ENCODE measurements at regions not wholly inside any gene's neighbourhood (a gene's known extent, or its start where the extent isn't known, plus 50 kb on each side); places are given as distances from the start of the nearest gene placed in this dataset.

GRCh38 chr14:43056106-43056505, 1449.4 kb downstream of the LRFN5 start:
- TF ChIP-seq CTCF (conservative IDR thresholded peaks at IDR 0.05 in 1 of 2, IDR thresholded peaks at IDR 0.05 in 1 of 2; ENCODE audit: low read depth in 1 of 2, low read length in 2 of 2) (no peak), EZH2 (IDR thresholded peaks at IDR 0.05; ENCODE audit: low read length, missing control alignments) (no peak)
- Histone ChIP-seq H3K4me1 (ENCODE audit: control insufficient read depth, extremely low read depth, insufficient read depth, low read length) (no peaks in the 10 kb centered on the region), H3K79me2 (ENCODE audit: control insufficient read depth, insufficient read depth, low read length) (no peaks in the 10 kb centered on the region), H3K9me3 (ENCODE audit: control insufficient read depth, insufficient read depth, low read depth, low read length) (no peaks in the 10 kb centered on the region), H3K4me3 (replicated peaks in 1 of 4; ENCODE audit: control extremely low read depth in 1 of 4, insufficient read depth in 1 of 4, low read depth in 3 of 4, low read length in 4 of 4) (no peak overlapping the region), H3K9ac (ENCODE audit: insufficient read depth, low read length) (no peak overlapping the region), H3K4me2 (ENCODE audit: extremely low read depth, insufficient read depth, low read length) (no peak overlapping the region), H2AFZ (ENCODE audit: low read length) (no peak overlapping the region), H3K36me3 (ENCODE audit: control insufficient read depth, insufficient read depth, low read length) (no peaks in the 10 kb centered on the region), H3K27me3 (ENCODE audit: control insufficient read depth, insufficient read depth, low read length) (no peaks in the 10 kb centered on the region), H4K20me1 (ENCODE audit: control insufficient read depth, extremely low read depth, insufficient read depth, low read length) (no peaks in the 10 kb centered on the region), H3K27ac (ENCODE audit: insufficient read depth, low read length) (no peak overlapping the region)
- no peak for DNase-seq (ENCODE audit: low read depth in 2 of 2)

GRCh38 chr14:43052897-43053296, 1446.2 kb downstream of the LRFN5 start:
- DNase-seq (ENCODE audit: low read depth in 2 of 2) = no peak
- Histone ChIP-seq H3K9ac (ENCODE audit: insufficient read depth, low read length) (no peak overlapping the region), H3K9me3 (ENCODE audit: control insufficient read depth, insufficient read depth, low read depth, low read length) (no peaks in the 10 kb centered on the region), H3K27ac (ENCODE audit: insufficient read depth, low read length) (no peak overlapping the region), H3K79me2 (ENCODE audit: control insufficient read depth, insufficient read depth, low read length) (no peaks in the 10 kb centered on the region), H3K4me2 (ENCODE audit: extremely low read depth, insufficient read depth, low read length) (no peak overlapping the region), H4K20me1 (ENCODE audit: control insufficient read depth, extremely low read depth, insufficient read depth, low read length) (no peaks in the 10 kb centered on the region), H3K36me3 (ENCODE audit: control insufficient read depth, insufficient read depth, low read length) (no peaks in the 10 kb centered on the region), H3K4me1 (ENCODE audit: control insufficient read depth, extremely low read depth, insufficient read depth, low read length) (no peaks in the 10 kb centered on the region), H2AFZ (ENCODE audit: low read length) (no peak overlapping the region), H3K4me3 (replicated peaks in 1 of 4; ENCODE audit: control extremely low read depth in 1 of 4, insufficient read depth in 1 of 4, low read depth in 3 of 4, low read length in 4 of 4) (no peak overlapping the region), H3K27me3 (ENCODE audit: control insufficient read depth, insufficient read depth, low read length) (no peaks in the 10 kb centered on the region)
- TF ChIP-seq CTCF (conservative IDR thresholded peaks at IDR 0.05 in 1 of 2, IDR thresholded peaks at IDR 0.05 in 1 of 2; ENCODE audit: low read depth in 1 of 2, low read length in 2 of 2) = no peak
- TF ChIP-seq EZH2 (IDR thresholded peaks at IDR 0.05; ENCODE audit: low read length, missing control alignments) = no peak

GRCh38 chr14:43043850-43044249, 1437.2 kb downstream of the LRFN5 start:
- H3K9me3 ChIP-seq (ENCODE audit: control insufficient read depth, insufficient read depth, low read depth, low read length) = no peaks in the 10 kb centered on the region
- TF ChIP-seq EZH2 (IDR thresholded peaks at IDR 0.05; ENCODE audit: low read length, missing control alignments) (no peak), CTCF (conservative IDR thresholded peaks at IDR 0.05 in 1 of 2, IDR thresholded peaks at IDR 0.05 in 1 of 2; ENCODE audit: low read depth in 1 of 2, low read length in 2 of 2) (no peak)
- H3K9ac ChIP-seq (ENCODE audit: insufficient read depth, low read length) = no peak overlapping the region
- H3K4me1 ChIP-seq (ENCODE audit: control insufficient read depth, extremely low read depth, insufficient read depth, low read length) = no peaks in the 10 kb centered on the region
- H3K27ac ChIP-seq (ENCODE audit: insufficient read depth, low read length) = no peak overlapping the region
- H3K4me3 ChIP-seq (replicated peaks in 1 of 4; ENCODE audit: control extremely low read depth in 1 of 4, insufficient read depth in 1 of 4, low read depth in 3 of 4, low read length in 4 of 4) = no peak overlapping the region
- H3K79me2 ChIP-seq (ENCODE audit: control insufficient read depth, insufficient read depth, low read length) = no peaks in the 10 kb centered on the region
- H3K36me3 ChIP-seq (ENCODE audit: control insufficient read depth, insufficient read depth, low read length) = no peaks in the 10 kb centered on the region
- no peaks in the 10 kb centered on the region for H4K20me1 ChIP-seq (ENCODE audit: control insufficient read depth, extremely low read depth, insufficient read depth, low read length)
- H2AFZ ChIP-seq (ENCODE audit: low read length) = no peak overlapping the region
- H3K27me3 ChIP-seq (ENCODE audit: control insufficient read depth, insufficient read depth, low read length) = no peaks in the 10 kb centered on the region
- H3K4me2 ChIP-seq (ENCODE audit: extremely low read depth, insufficient read depth, low read length) = no peak overlapping the region
- no peak for DNase-seq (ENCODE audit: low read depth in 2 of 2)
